ENCODE measurements at regions not wholly inside any gene's neighbourhood (a gene's known extent, or its start where the extent isn't known, plus 50 kb on each side); places are given as distances from the start of the nearest gene placed in this dataset.

DNA sequence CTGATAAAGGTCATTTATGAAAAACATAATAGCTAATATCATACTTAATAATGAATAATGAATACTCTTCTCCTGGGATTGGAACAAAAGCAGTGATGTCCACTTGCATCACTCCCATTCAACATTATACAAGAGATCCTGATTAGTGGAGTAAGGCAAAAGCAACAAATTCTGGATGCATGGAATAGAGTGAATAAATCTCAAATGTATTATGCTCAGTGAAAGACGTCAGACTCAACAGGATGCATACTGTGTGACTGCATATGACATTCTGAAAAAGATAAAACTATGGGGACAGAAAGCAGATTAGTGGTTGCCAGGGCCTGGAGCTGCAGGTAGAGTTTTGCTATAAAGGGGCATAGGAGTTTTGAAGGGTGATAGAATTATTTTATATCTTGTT lies 77.6 kb upstream of the ZBTB20 start:
- TF ChIP-seq POLR2A (IDR thresholded peaks at IDR 0.05), result no peak
- TF ChIP-seq, protein P1, sequence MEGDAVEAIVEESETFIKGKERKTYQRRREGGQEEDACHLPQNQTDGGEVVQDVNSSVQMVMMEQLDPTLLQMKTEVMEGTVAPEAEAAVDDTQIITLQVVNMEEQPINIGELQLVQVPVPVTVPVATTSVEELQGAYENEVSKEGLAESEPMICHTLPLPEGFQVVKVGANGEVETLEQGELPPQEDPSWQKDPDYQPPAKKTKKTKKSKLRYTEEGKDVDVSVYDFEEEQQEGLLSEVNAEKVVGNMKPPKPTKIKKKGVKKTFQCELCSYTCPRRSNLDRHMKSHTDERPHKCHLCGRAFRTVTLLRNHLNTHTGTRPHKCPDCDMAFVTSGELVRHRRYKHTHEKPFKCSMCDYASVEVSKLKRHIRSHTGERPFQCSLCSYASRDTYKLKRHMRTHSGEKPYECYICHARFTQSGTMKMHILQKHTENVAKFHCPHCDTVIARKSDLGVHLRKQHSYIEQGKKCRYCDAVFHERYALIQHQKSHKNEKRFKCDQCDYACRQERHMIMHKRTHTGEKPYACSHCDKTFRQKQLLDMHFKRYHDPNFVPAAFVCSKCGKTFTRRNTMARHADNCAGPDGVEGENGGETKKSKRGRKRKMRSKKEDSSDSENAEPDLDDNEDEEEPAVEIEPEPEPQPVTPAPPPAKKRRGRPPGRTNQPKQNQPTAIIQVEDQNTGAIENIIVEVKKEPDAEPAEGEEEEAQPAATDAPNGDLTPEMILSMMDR (IDR thresholded peaks at IDR 0.05 in 8 of 11, conservative IDR thresholded peaks at IDR 0.05 in 3 of 11), result no peak

Data from spleen (tissue), 7 donors.